Aorta (tissue), 5 donors: ENCODE measurements at regions not wholly inside any gene's neighbourhood (a gene's known extent, or its start where the extent isn't known, plus 50 kb on each side); places are given as distances from the start of the nearest gene placed in this dataset.

Source experiments
- ATAC-seq: fragments of 200-7000 bp; cut with Tn5 transposase; one replicate; pipeline ENCODE4 v1.9.1; 2022; ENCODE audit warnings: moderate library complexity; ENCODE audit not compliant: low FRiP score
- DNase-seq, 2 donors: peaks; one replicate each; pipeline ENCODE4 v3.0.0-alpha.2; 2020
- H3K27ac ChIP-seq, 2 donors: one replicate each; pipeline ENCODE4 v1.5.1; 2013; ENCODE audit warnings: low read length in 2 of 2, mild to moderate bottlenecking in 2 of 2, moderate library complexity in 2 of 2, control low read depth in 1 of 2, inconsistent platforms in 1 of 2, low read depth in 1 of 2
- H3K27me3 ChIP-seq, 2 donors: one replicate each; pipeline ENCODE4 v1.6.1; 2013; ENCODE audit warnings: control low read depth in 1 of 2, low read length in 1 of 2, mild to moderate bottlenecking in 1 of 2, moderate library complexity in 1 of 2; ENCODE audit not compliant: insufficient read depth in 2 of 2, control insufficient read depth in 1 of 2
- H3K36me3 ChIP-seq, 2 donors: one replicate each; pipeline ENCODE4 v1.6.1; 2013; ENCODE audit warnings: control low read depth in 1 of 2, low read length in 1 of 2, mild to moderate bottlenecking in 1 of 2; ENCODE audit not compliant: insufficient read depth in 2 of 2, control insufficient read depth in 1 of 2
- H3K4me1 ChIP-seq, 2 donors: one replicate each; pipeline ENCODE4 v1.6.1; 2013; ENCODE audit warnings: low read length in 2 of 2, control low read depth in 1 of 2, mild to moderate bottlenecking in 1 of 2, moderate library complexity in 1 of 2; ENCODE audit not compliant: insufficient read depth in 2 of 2, control insufficient read depth in 1 of 2
- H3K4me3 ChIP-seq, 2 donors: one replicate each; pipeline ENCODE4 v1.5.1; 2013; ENCODE audit warnings: low read length in 2 of 2, control low read depth in 1 of 2, mild to moderate bottlenecking in 1 of 2
- H3K9me3 ChIP-seq: one replicate; pipeline ENCODE4 v1.6.1; 2013; ENCODE audit warnings: mild to moderate bottlenecking, low read length; ENCODE audit not compliant: control insufficient read depth
- WGBS, 2 donors: extraction: QIAGEN DNeasy Blood & Tissue Kit; methylation state at CpG; one replicate each; pipeline ENCODE4 v1.1.7; 2013; 5-methylcytosine and 5-hydroxymethylcytosine counted together
- intact Hi-C, 2 donors: fragments of 100-400 bp; cut with DNase I; formaldehyde crosslinking; loops; one replicate each; pipeline versions ENCODE4 v1.14.2 to v1.15.0; 2022
- donor health status: healthy with polysubstance abuse.
- donor health status: Bipolar disorder and iron deficiency.
- donor health status: DM: no; HTN: no; CAD: no.
- donor health status: DM: no; HTN: no; CAD: no.
- donor health status: DM: yes; HTN: yes; CAD: no.

GRCh38 chr18:56186319-56186718 is 452.1 kb downstream of the TXNL1 start:
- intact Hi-C loops = no loop called here
- Histone ChIP-seq H3K9me3 (no peaks in the 10 kb centered on the region), H3K4me3 (no peak overlapping the region), H3K36me3 (no peaks in the 10 kb centered on the region), H3K4me1 (no peaks in the 10 kb centered on the region), H3K27ac (no peak overlapping the region), H3K27me3 (no peaks in the 10 kb centered on the region)
- 95 to 96% methylated on average over 2 of the region's 2 CpGs for WGBS, 2 donors
- DNase-seq (no peak), ATAC-seq (no peak)

- Histone ChIP-seq H3K9me3 (no peaks in the 10 kb centered on the region), H3K36me3 (no peaks in the 10 kb centered on the region), H3K27ac (no peak overlapping the region), H3K4me3 (no peak overlapping the region), H3K4me1 (no peaks in the 10 kb centered on the region), H3K27me3 (no peaks in the 10 kb centered on the region)
- no peak for ATAC-seq
- WGBS, 2 donors = 92 to 93% methylated on average over 5 of the region's 5 CpGs
- no peak for DNase-seq
- intact Hi-C loops = no loop called here
These were observed 453.3 kb downstream of the TXNL1 start for GRCh38 chr18:56185126-56185525.

- H3K9me3 ChIP-seq = no peaks in the 10 kb centered on the region
- intact Hi-C loops = no loop called here
- H3K4me3 ChIP-seq = no peak overlapping the region
- no peaks in the 10 kb centered on the region for H3K36me3 ChIP-seq
- DNase-seq (no peak), ATAC-seq (no peak)
- WGBS, 2 donors = 97 to 98% methylated on average over 6 of the region's 6 CpGs
- no peak overlapping the region for H3K27ac ChIP-seq
- no peaks in the 10 kb centered on the region for H3K4me1 ChIP-seq
- H3K27me3 ChIP-seq = no peaks in the 10 kb centered on the region
These were observed 461.6 kb downstream of the TXNL1 start for GRCh38 chr18:56176751-56177150.

GRCh38 chr18:56175330-56176001 is 462.9 kb downstream of the TXNL1 start:
- H3K9me3 ChIP-seq = no peaks in the 10 kb centered on the region
- H3K27ac ChIP-seq = no peak overlapping the region
- no peak for DNase-seq
- no peaks in the 10 kb centered on the region for H3K27me3 ChIP-seq
- H3K4me3 ChIP-seq = no peak overlapping the region
- no peak for ATAC-seq
- intact Hi-C loops = no loop called here
- WGBS, 2 donors = 77 to 85% methylated on average over 7 of the region's 7 CpGs
- no peaks in the 10 kb centered on the region for H3K4me1 ChIP-seq
- no peaks in the 10 kb centered on the region for H3K36me3 ChIP-seq

GRCh38 chr18:56173542-56174220 is 464.7 kb downstream of the TXNL1 start:
- H3K27me3 ChIP-seq = no peaks in the 10 kb centered on the region
- ATAC-seq (no peak), DNase-seq (no peak)
- no peaks in the 10 kb centered on the region for H3K9me3 ChIP-seq
- no peak overlapping the region for H3K4me3 ChIP-seq
- H3K36me3 ChIP-seq = no peaks in the 10 kb centered on the region
- intact Hi-C loops = no loop called here
- H3K4me1 ChIP-seq = no peaks in the 10 kb centered on the region
- no peak overlapping the region for H3K27ac ChIP-seq

- ATAC-seq = no peak
- no peak for DNase-seq
These were observed 465.9 kb downstream of the TXNL1 start for GRCh38 chr18:56172527-56172926.

GRCh38 chr18:56171848-56172247 is 466.5 kb downstream of the TXNL1 start:
- Histone ChIP-seq H3K4me1 (no peaks in the 10 kb centered on the region), H3K27me3 (no peaks in the 10 kb centered on the region), H3K36me3 (no peaks in the 10 kb centered on the region), H3K4me3 (no peak overlapping the region), H3K9me3 (no peaks in the 10 kb centered on the region), H3K27ac (no peak overlapping the region)
- intact Hi-C loops = no loop called here
- ATAC-seq = no peak
- DNase-seq = no peak
- WGBS, 2 donors = 93 to 94% methylated on average over 2 of the region's 2 CpGs

More at GRCh38 chr18:56172527-56172926, 465.9 kb downstream of the TXNL1 start:
- intact Hi-C loops = no loop called here
- Histone ChIP-seq H3K4me1 (no peaks in the 10 kb centered on the region), H3K27ac (no peak overlapping the region), H3K9me3 (no peaks in the 10 kb centered on the region), H3K4me3 (no peak overlapping the region), H3K27me3 (no peaks in the 10 kb centered on the region), H3K36me3 (no peaks in the 10 kb centered on the region)
- WGBS, 2 donors = 97 to 98% methylated on average over 2 of the region's 2 CpGs

- Histone ChIP-seq H3K27ac (no peak overlapping the region), H3K4me1 (no peaks in the 10 kb centered on the region), H3K4me3 (no peak overlapping the region), H3K9me3 (no peaks in the 10 kb centered on the region), H3K36me3 (no peaks in the 10 kb centered on the region), H3K27me3 (no peaks in the 10 kb centered on the region)
- intact Hi-C loops = loop anchor here in 1 of 2 donors (2.0 kb wide), 1 partner anchor 161 kb away; no protein-coding TSS in a partner anchor
- 11 to 15% methylated on average over 5 of the region's 5 CpGs for WGBS, 2 donors
- ATAC-seq (peak; percentile 35), DNase-seq (peak in 1 of 2 donors; percentile 46)
These were observed 470.2 kb downstream of the TXNL1 start for GRCh38 chr18:56168049-56168781.
